Mesothelial cell of epicardium (in vitro differentiated cells): ENCODE measurements at regions not wholly inside any gene's neighbourhood (a gene's known extent, or its start where the extent isn't known, plus 50 kb on each side); places are given as distances from the start of the nearest gene placed in this dataset.

ENCODE experiments used
- DNase-seq, 2 experiments: peaks; one replicate each; pipeline ENCODE4 v3.0.0; 2021; ENCODE audit warnings: low spot score in 2 of 2; ENCODE audit not compliant: unreplicated experiment in 2 of 2
- H3K27ac Mint-ChIP-seq: 2 replicates; pipeline ENCODE4 v1.8.0; 2021; ENCODE audit warnings: mixed read lengths
- H3K27me3 Mint-ChIP-seq: 2 replicates; pipeline ENCODE4 v1.8.0; 2021; ENCODE audit warnings: low read depth, mixed read lengths
- H3K36me3 Mint-ChIP-seq: 2 replicates; pipeline ENCODE4 v1.8.0; 2021; ENCODE audit warnings: mixed read lengths
- H3K4me1 Mint-ChIP-seq: 2 replicates; pipeline ENCODE4 v1.8.0; 2021; ENCODE audit warnings: mixed read lengths
- H3K4me3 Mint-ChIP-seq: 2 replicates; pipeline ENCODE4 v1.8.0; 2021; ENCODE audit warnings: mild to moderate bottlenecking, moderate library complexity, mixed read lengths
- H3K9me3 Mint-ChIP-seq: 2 replicates; pipeline ENCODE4 v1.8.0; 2021; ENCODE audit warnings: mixed read lengths
- TF ChIP-seq, protein P1 (sequence below): fragments of 200-600 bp; sonication (generic); IDR thresholded peaks from one replicate; pipeline ENCODE4 v1.5.0; 2021; ENCODE audit warnings: antibody characterized with exemption; ENCODE audit not compliant: unreplicated experiment

DNA sequence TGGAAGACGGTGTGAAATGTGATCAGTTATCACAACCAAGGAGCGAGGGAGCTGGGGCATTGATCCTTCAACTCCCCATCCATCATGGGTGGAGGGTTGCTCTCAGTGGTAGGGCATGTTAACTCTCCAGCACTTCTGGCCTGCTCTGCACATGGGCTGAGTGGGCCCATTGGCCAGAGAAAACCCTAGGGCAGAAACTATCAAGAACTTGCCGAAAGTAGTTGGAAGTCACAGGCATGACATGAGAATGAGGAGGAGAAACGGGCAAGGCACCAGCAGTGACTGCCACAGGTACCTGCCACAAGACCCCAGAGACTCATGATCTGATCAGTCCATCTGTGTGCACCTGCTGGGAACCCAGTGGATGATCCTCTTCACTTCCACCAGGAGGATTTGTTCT lies 50.9 kb upstream of the CXCL14 start:
- H3K9me3 Mint-ChIP-seq: no peaks in the 10 kb centered on the region
- peak in 1 of 2 experiments; percentile 10 for DNase-seq

DNA sequence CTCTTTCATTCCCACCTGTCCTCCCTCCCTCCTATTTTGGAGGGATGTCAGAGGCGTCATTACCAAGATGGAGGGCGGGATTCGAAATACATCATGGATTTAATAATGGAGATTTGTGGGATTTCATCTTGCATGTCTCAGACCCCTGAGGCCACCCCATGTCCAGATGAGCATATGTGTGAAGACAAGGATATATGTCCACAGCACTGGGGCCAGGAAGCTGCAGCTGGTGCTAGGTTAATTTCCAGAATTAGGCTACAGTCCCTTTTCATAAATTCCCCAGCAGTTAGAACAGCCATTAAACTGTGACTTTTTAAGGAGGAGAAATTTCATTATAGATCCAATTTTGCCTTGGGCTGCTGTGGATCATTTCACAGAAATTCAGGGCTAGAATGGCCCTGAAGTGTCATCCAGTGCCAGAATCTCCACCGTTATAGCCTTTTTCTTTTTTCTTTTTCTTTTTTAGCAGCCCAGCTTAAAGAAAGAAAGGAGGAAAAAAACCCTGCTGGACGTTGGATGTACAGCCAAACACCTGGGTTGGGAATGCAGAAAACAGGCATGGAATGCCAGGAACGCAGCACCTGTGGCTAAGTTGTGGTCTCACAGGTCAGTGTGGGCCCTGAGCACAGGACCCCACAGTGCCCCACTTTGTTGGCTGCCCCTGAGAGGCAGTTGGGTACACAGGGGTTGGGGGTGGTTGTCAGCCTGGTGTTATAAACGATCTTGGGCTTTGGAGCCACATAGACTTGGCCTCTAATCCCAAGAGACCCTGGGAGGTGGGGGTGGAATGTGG lies 50.2 kb upstream of the CXCL14 start:
- Mint-ChIP-seq H3K4me1 (peaks cover 15% of the 10 kb centered on the region), H3K4me3 (no peak overlapping the region), H3K27ac (no peak overlapping the region), H3K9me3 (no peaks in the 10 kb centered on the region), H3K36me3 (no peaks in the 10 kb centered on the region), H3K27me3 (no peaks in the 10 kb centered on the region)
- TF ChIP-seq, protein P1, sequence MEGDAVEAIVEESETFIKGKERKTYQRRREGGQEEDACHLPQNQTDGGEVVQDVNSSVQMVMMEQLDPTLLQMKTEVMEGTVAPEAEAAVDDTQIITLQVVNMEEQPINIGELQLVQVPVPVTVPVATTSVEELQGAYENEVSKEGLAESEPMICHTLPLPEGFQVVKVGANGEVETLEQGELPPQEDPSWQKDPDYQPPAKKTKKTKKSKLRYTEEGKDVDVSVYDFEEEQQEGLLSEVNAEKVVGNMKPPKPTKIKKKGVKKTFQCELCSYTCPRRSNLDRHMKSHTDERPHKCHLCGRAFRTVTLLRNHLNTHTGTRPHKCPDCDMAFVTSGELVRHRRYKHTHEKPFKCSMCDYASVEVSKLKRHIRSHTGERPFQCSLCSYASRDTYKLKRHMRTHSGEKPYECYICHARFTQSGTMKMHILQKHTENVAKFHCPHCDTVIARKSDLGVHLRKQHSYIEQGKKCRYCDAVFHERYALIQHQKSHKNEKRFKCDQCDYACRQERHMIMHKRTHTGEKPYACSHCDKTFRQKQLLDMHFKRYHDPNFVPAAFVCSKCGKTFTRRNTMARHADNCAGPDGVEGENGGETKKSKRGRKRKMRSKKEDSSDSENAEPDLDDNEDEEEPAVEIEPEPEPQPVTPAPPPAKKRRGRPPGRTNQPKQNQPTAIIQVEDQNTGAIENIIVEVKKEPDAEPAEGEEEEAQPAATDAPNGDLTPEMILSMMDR: no peak
- DNase-seq: peak in 1 of 2 experiments; percentile 17

More for the DNA sequence above, 50.9 kb upstream of the CXCL14 start:
- Mint-ChIP-seq H3K27ac (no peak overlapping the region), H3K4me1 (peaks cover 15% of the 10 kb centered on the region), H3K36me3 (no peaks in the 10 kb centered on the region), H3K4me3 (no peak overlapping the region), H3K27me3 (no peaks in the 10 kb centered on the region)
- TF ChIP-seq, protein P1: no peak
